ENCODE measurements at regions not wholly inside any gene's neighbourhood (a gene's known extent, or its start where the extent isn't known, plus 50 kb on each side); places are given as distances from the start of the nearest gene placed in this dataset.

DNA sequence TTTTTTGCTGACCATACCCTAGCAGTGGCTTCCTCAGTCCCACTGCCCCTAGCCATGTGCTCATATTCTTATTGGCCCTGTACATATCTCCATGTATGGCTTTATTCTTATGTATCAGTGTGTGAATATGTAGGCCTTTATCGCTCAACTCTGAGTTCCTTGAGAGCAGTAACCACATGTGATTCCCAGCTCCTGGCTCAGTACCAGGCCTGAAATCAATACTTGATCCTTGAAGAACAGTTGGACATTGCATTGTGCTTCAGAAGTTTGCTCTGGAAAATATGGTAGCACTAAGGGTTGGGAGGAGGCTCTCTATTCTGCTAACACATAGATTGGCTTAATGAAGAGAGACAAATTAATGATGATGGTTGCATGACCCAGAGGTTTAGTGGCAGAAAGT is 118.8 kb upstream of the FERMT1 start:
- no peak overlapping the region for H4K5ac ChIP-seq (ENCODE audit: insufficient read length, low read depth, low read length)
- no peaks in the 10 kb centered on the region for H3K9me3 ChIP-seq (ENCODE audit: control insufficient read depth, low read depth, low read length)
- no peaks in the 10 kb centered on the region for H3K79me2 ChIP-seq (ENCODE audit: insufficient read depth, low read length)
- Mint-ChIP-seq H3K27me3 (ENCODE audit: low read depth) (no peaks in the 10 kb centered on the region; the same call in 1 of the 2 replicates), H3K9me3 (peaks cover 0 to 3% of the 10 kb centered on the region in 2 experiments; a peak in 1 of 5 replicates), H3K36me3 (ENCODE audit: insufficient read depth in 1 of 3, low read depth in 3 of 3) (no peaks in the 10 kb centered on the region; a peak in 1 of 7 replicates), H3K4me3 (no peak overlapping the region), H3K4me1 (no peaks in the 10 kb centered on the region), H3K27ac (no peak overlapping the region)
- no peak overlapping the region for H2BK120ac ChIP-seq (ENCODE audit: low read depth, low read length, poor library complexity, severe bottlenecking)
- DNase-seq = no peak
- H3K14ac ChIP-seq (ENCODE audit: insufficient read depth, low read length) = no peak overlapping the region
- no peak overlapping the region for H2BK20ac ChIP-seq (ENCODE audit: low read depth, low read length, poor library complexity, severe bottlenecking)
- no peak overlapping the region for H3K9ac ChIP-seq (ENCODE audit: extremely low read depth, insufficient read length, low read length)
- no peaks in the 10 kb centered on the region for H3K23me2 ChIP-seq (ENCODE audit: insufficient read length, low read depth, low read length, poor library complexity, severe bottlenecking)
- no peaks in the 10 kb centered on the region for H4K20me1 ChIP-seq (ENCODE audit: control insufficient read depth, insufficient read depth, insufficient read length)
- no peak overlapping the region for H2AK5ac ChIP-seq (ENCODE audit: insufficient read length, low read length)
- TF ChIP-seq, protein P1, sequence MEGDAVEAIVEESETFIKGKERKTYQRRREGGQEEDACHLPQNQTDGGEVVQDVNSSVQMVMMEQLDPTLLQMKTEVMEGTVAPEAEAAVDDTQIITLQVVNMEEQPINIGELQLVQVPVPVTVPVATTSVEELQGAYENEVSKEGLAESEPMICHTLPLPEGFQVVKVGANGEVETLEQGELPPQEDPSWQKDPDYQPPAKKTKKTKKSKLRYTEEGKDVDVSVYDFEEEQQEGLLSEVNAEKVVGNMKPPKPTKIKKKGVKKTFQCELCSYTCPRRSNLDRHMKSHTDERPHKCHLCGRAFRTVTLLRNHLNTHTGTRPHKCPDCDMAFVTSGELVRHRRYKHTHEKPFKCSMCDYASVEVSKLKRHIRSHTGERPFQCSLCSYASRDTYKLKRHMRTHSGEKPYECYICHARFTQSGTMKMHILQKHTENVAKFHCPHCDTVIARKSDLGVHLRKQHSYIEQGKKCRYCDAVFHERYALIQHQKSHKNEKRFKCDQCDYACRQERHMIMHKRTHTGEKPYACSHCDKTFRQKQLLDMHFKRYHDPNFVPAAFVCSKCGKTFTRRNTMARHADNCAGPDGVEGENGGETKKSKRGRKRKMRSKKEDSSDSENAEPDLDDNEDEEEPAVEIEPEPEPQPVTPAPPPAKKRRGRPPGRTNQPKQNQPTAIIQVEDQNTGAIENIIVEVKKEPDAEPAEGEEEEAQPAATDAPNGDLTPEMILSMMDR (conservative IDR thresholded peaks at IDR 0.05) = no peak
- no peak overlapping the region for H2AFZ ChIP-seq (ENCODE audit: low read length)
- no peak overlapping the region for H3K4ac ChIP-seq (ENCODE audit: low read depth, low read length)
- H3K56ac ChIP-seq (ENCODE audit: insufficient read length, low read depth, low read length) = no peak overlapping the region
- no peak overlapping the region for H3K27ac ChIP-seq (ENCODE audit: insufficient read length, low read depth, low read length)
- no peak overlapping the region for H4K8ac ChIP-seq (replicated peaks; ENCODE audit: insufficient read length, low read depth, low read length)
- H3K23ac ChIP-seq (ENCODE audit: insufficient read length, low read depth, low read length) = no peak overlapping the region
- no peak overlapping the region for H2BK5ac ChIP-seq (ENCODE audit: insufficient read length, low read length)
- H3K4me1 ChIP-seq (ENCODE audit: insufficient read depth, low read length) = no peaks in the 10 kb centered on the region
- H3K79me1 ChIP-seq (ENCODE audit: insufficient read depth, low read depth, low read length, poor library complexity, severe bottlenecking) = no peaks in the 10 kb centered on the region
- H2BK12ac ChIP-seq (ENCODE audit: insufficient read length, low read depth, low read length) = no peak overlapping the region
- H3T11ph ChIP-seq (ENCODE audit: low read length) = no peak overlapping the region
- WGBS (ENCODE audit: extremely low coverage, insufficient read length, low lambda C conversion rate) = no CpG with 5 or more reads among the region's 1 CpG
- H3K4me2 ChIP-seq (ENCODE audit: insufficient read depth, insufficient read length, low read length) = no peak overlapping the region
- no peaks in the 10 kb centered on the region for H3K27me3 ChIP-seq (ENCODE audit: insufficient read depth, low read length)
- H3K18ac ChIP-seq (ENCODE audit: insufficient read length, low read depth, low read length) = no peak overlapping the region
- no peak overlapping the region for H2BK15ac ChIP-seq (ENCODE audit: low read depth, low read length)
- no peak overlapping the region for H4K91ac ChIP-seq (ENCODE audit: insufficient read length, low read depth, low read length)

All from H9 (cell line).